ENCODE measurements at regions not wholly inside any gene's neighbourhood (a gene's known extent, or its start where the extent isn't known, plus 50 kb on each side); places are given as distances from the start of the nearest gene placed in this dataset.
"Not testable (repeated sequence)": the region's sequence is repeated elsewhere in the genome, so short reads cannot be mapped to it uniquely, and the experiment has no call there.

- TF ChIP-seq CTCF (IDR thresholded peaks at IDR 0.05; ENCODE audit: extremely low read depth, insufficient read depth, missing control alignments) = no peak
- in situ Hi-C loops (cut with MboI; ENCODE audit: low pct_unique_long_range_greater_than_20kb, low sequenced_read_pairs, unreplicated experiment) = loop anchor here (25.0 kb wide), 1 partner anchor 109 kb away; no protein-coding TSS in a partner anchor
- no peak for DNase-seq (ENCODE audit: low spot score)
These were observed 1038.1 kb upstream of the PCDH20 start for GRCh38 chr13:62453761-62454160.

- DNase-seq (ENCODE audit: low spot score) = no peak
- no peak for TF ChIP-seq CTCF (IDR thresholded peaks at IDR 0.05; ENCODE audit: extremely low read depth, insufficient read depth, missing control alignments)
- in situ Hi-C loops (cut with MboI; ENCODE audit: low pct_unique_long_range_greater_than_20kb, low sequenced_read_pairs, unreplicated experiment) = loop anchor here (25.0 kb wide), 1 partner anchor 112 kb away; no protein-coding TSS in a partner anchor
These were observed 1035.1 kb upstream of the PCDH20 start for GRCh38 chr13:62450759-62451158.

GRCh38 chr13:62447771-62448382, 1032.2 kb upstream of the PCDH20 start:
- DNase-seq (ENCODE audit: low spot score); in situ Hi-C loops (cut with MboI; ENCODE audit: low pct_unique_long_range_greater_than_20kb, low sequenced_read_pairs, unreplicated experiment): not testable (repeated sequence)

GRCh38 chr13:62444805-62445204, 1029.2 kb upstream of the PCDH20 start:
- no peak for DNase-seq (ENCODE audit: low spot score)
- no peak for TF ChIP-seq CTCF (IDR thresholded peaks at IDR 0.05; ENCODE audit: extremely low read depth, insufficient read depth, missing control alignments)
- in situ Hi-C loops (cut with MboI; ENCODE audit: low pct_unique_long_range_greater_than_20kb, low sequenced_read_pairs, unreplicated experiment) = no loop called here

GRCh38 chr13:62434081-62434480, 1018.4 kb upstream of the PCDH20 start:
- in situ Hi-C loops (cut with MboI; ENCODE audit: low pct_unique_long_range_greater_than_20kb, low sequenced_read_pairs, unreplicated experiment) = no loop called here
- TF ChIP-seq CTCF (IDR thresholded peaks at IDR 0.05; ENCODE audit: extremely low read depth, insufficient read depth, missing control alignments) = no peak
- no peak for DNase-seq (ENCODE audit: low spot score)

- TF ChIP-seq CTCF (IDR thresholded peaks at IDR 0.05; ENCODE audit: extremely low read depth, insufficient read depth, missing control alignments) = no peak
- in situ Hi-C loops (cut with MboI; ENCODE audit: low pct_unique_long_range_greater_than_20kb, low sequenced_read_pairs, unreplicated experiment) = no loop called here
- no peak for DNase-seq (ENCODE audit: low spot score)
These were observed 1018.0 kb upstream of the PCDH20 start for GRCh38 chr13:62433660-62434059.

GRCh38 chr13:62432906-62433305, 1017.3 kb upstream of the PCDH20 start:
- DNase-seq (ENCODE audit: low spot score) = no peak
- TF ChIP-seq CTCF (IDR thresholded peaks at IDR 0.05; ENCODE audit: extremely low read depth, insufficient read depth, missing control alignments) = no peak
- in situ Hi-C loops (cut with MboI; ENCODE audit: low pct_unique_long_range_greater_than_20kb, low sequenced_read_pairs, unreplicated experiment) = no loop called here

All from GM13977 (cell line).